K562 (cell line): ENCODE measurements at regions not wholly inside any gene's neighbourhood (a gene's known extent, or its start where the extent isn't known, plus 50 kb on each side); places are given as distances from the start of the nearest gene placed in this dataset.

Experiments used
- ATAC-seq: fragments of 200-7000 bp; cut with Tn5 transposase; 3 replicates; pipeline ENCODE4 v1.9.1; 2020; ENCODE audit warnings: moderate library complexity
- BruUV-seq: library from RNA; stranded (reverse); fragments of 400-500 nt; replicated peaks from 2 replicates; lab custom pipeline; 2021; lab: Mats Ljungman, UMichigan
- CTCF ChIA-PET: fragments of 300-600 bp; formaldehyde crosslinking; extraction: SDS; loops from one replicate; lab custom pipeline; 2021; ENCODE audit warnings: low intra/inter-chr PET ratio; lab: Yijun Ruan, JAX
- POLR2A ChIA-PET: fragments of 300-600, 350-650 bp; sonication (Branson Sonifier 250); formaldehyde crosslinking; extraction: SDS; loops from one replicate; lab custom pipeline; 2021; ENCODE audit warnings: antibody characterized with exemption, inconsistent platforms; lab: Yijun Ruan, JAX
- DNase-seq, 4 experiments: peaks; one replicate each; pipeline versions ENCODE4 v3.0.0 to v3.0.0-alpha.2; 2011 to 2018; ENCODE audit warnings: low spot score in 3 of 4, mixed read lengths in 3 of 4; ENCODE audit errors: extremely low read depth in 1 of 4
- FAIRE-seq: peaks from 2 replicates; lab custom pipeline; 2011; peaks lifted over from hg19 to GRCh38; lab: Jason Lieb, UNC
- H2AFZ ChIP-seq: 2 replicates; pipeline ENCODE4 v1.6.0; 2011; ENCODE audit warnings: low read depth, low read length, control low read depth, inconsistent platforms
- H3K27ac ChIP-seq: fragments of 200-600 bp; 3 replicates; pipeline ENCODE4 v1.8.0; 2011; ENCODE audit warnings: low read depth, mild to moderate bottlenecking, control low read depth, inconsistent platforms, low read length, moderate library complexity, mixed read lengths; ENCODE audit errors: extremely low read depth
- H3K27me3 ChIP-seq, 2 experiments: fragments of 300-600 bp in 1 of 2; 2 replicates in 1 of 2; 3 replicates in 1 of 2; pipeline versions ENCODE4 v1.6.0 to v1.8.0; 2011; ENCODE audit warnings: inconsistent platforms in 2 of 2, low read length in 2 of 2, mild to moderate bottlenecking in 1 of 2, mixed read lengths in 1 of 2, moderate library complexity in 1 of 2; ENCODE audit not compliant: control insufficient read depth in 2 of 2, insufficient read depth in 2 of 2
- H3K36me3 ChIP-seq: fragments of 300-600 bp; 3 replicates; pipeline ENCODE4 v1.8.0; 2011; ENCODE audit warnings: mild to moderate bottlenecking, low read length, inconsistent platforms; ENCODE audit not compliant: control insufficient read depth, insufficient read depth
- H3K4me1 ChIP-seq, 2 experiments: fragments of 200-600 bp in 1 of 2; replicated peaks in 1 of 2; 2 replicates in 1 of 2; 3 replicates in 1 of 2; pipeline versions ENCODE4 v1.5.1 to v1.8.0; 2011; ENCODE audit warnings: inconsistent platforms in 2 of 2, low read length in 2 of 2, mild to moderate bottlenecking in 1 of 2, mixed read lengths in 1 of 2, moderate library complexity in 1 of 2; ENCODE audit not compliant: control insufficient read depth in 2 of 2, insufficient read depth in 2 of 2
- H3K4me2 ChIP-seq: 2 replicates; pipeline ENCODE4 v1.6.1; 2011; ENCODE audit warnings: low read length, control low read depth, inconsistent platforms, mixed read lengths; ENCODE audit not compliant: insufficient read depth
- H3K4me3 ChIP-seq: fragments of 200-600 bp; sonication (generic), shearing (Covaris generic); 2 replicates; pipeline ENCODE4 v1.5.1; 2016; ENCODE audit warnings: control low read depth, inconsistent platforms
- H3K79me2 ChIP-seq: fragments of 200-600 bp; 3 replicates; pipeline ENCODE4 v1.8.0; 2011; ENCODE audit warnings: low read length, inconsistent platforms; ENCODE audit not compliant: control insufficient read depth, insufficient read depth
- H3K9ac ChIP-seq, 2 experiments: 2 replicates each; pipeline versions ENCODE4 v1.6.0 to v1.6.1; 2011; ENCODE audit warnings: low read depth in 2 of 2, low read length in 2 of 2, control low read depth in 1 of 2, inconsistent platforms in 1 of 2, mild to moderate bottlenecking in 1 of 2, mixed read lengths in 1 of 2; ENCODE audit not compliant: insufficient read depth in 1 of 2
- H3K9me1 ChIP-seq: one replicate; pipeline ENCODE4 v1.6.0; 2011; ENCODE audit warnings: inconsistent platforms, mild to moderate bottlenecking, low read length, moderate library complexity; ENCODE audit not compliant: control insufficient read depth, insufficient read depth
- H3K9me3 ChIP-seq: replicated peaks from 2 replicates; pipeline ENCODE4 v1.5.1; 2011; ENCODE audit warnings: low read depth, low read length, inconsistent platforms; ENCODE audit not compliant: control insufficient read depth, insufficient read depth
- H4K20me1 ChIP-seq: replicated peaks from 2 replicates; pipeline ENCODE4 v1.6.1; 2011; ENCODE audit warnings: low read length, inconsistent platforms, mixed read lengths; ENCODE audit not compliant: control insufficient read depth, insufficient read depth
- CBX3 ChIP-seq, 2 experiments: IDR thresholded peaks; 1 replicate in 1 of 2; 2 replicates in 1 of 2; pipeline ENCODE4 v1.6.1; 2012; ENCODE audit warnings: inconsistent platforms in 2 of 2, low read length in 2 of 2, borderline replicate concordance in 1 of 2, control low read depth in 1 of 2
- CCNT2 ChIP-seq: IDR thresholded peaks from 2 replicates; pipeline ENCODE4 v1.6.1; 2011; ENCODE audit warnings: borderline replicate concordance, low read depth, mild to moderate bottlenecking, moderate library complexity, mixed read lengths, low read length; ENCODE audit not compliant: insufficient read length; ENCODE audit errors: extremely low read depth
- DNMT1 ChIP-seq: fragments of 450-650 bp; IDR thresholded peaks from 2 replicates; pipeline ENCODE4 v1.6.1; 2016; ENCODE audit warnings: antibody characterized with exemption, mild to moderate bottlenecking
- GATA2 ChIP-seq: sonication (generic); formaldehyde crosslinking; IDR thresholded peaks from 2 replicates; pipeline ENCODE4 v1.4.0; 2020; ENCODE audit warnings: mild to moderate bottlenecking, missing genetic modification reagents
- HIVEP1 ChIP-seq: fragments of 250-450 bp; sonication (Bioruptor Pico); IDR thresholded peaks from 2 replicates; pipeline ENCODE4 v1.4.0; 2020; ENCODE audit warnings: mild to moderate bottlenecking
- HNRNPH1 ChIP-seq: fragments of 200-400 bp; formaldehyde crosslinking; optimal IDR thresholded peaks from 2 replicates; pipeline ENCODE3; 2017; ENCODE audit warnings: low read depth, mild to moderate bottlenecking, low read length, moderate library complexity
- IRF2 ChIP-seq: sonication (generic); formaldehyde crosslinking; IDR thresholded peaks from 2 replicates; pipeline ENCODE4 v1.8.1; 2022; ENCODE audit warnings: mild to moderate bottlenecking, missing genetic modification reagents
- MEF2A ChIP-seq: IDR thresholded peaks from 2 replicates; pipeline ENCODE4 v1.6.1; 2011; ENCODE audit warnings: low read depth, mild to moderate bottlenecking, low read length, moderate library complexity; ENCODE audit not compliant: control insufficient read depth
- MEIS2 ChIP-seq: fragments of 450-650 bp; IDR thresholded peaks from 2 replicates; pipeline ENCODE4 v1.6.1; 2014; ENCODE audit warnings: mild to moderate bottlenecking; ENCODE audit not compliant: partially characterized antibody
- MTF1 ChIP-seq: fragments of 250-450 bp; sonication (Bioruptor Pico); IDR thresholded peaks from 2 replicates; pipeline ENCODE4 v1.9.0; 2021; ENCODE audit warnings: moderate library complexity, mild to moderate bottlenecking, inconsistent platforms, borderline replicate concordance
- NRF1 ChIP-seq, 2 experiments: fragments of 450-650 bp; IDR thresholded peaks in 1 of 2; conservative IDR thresholded peaks in 1 of 2; 2 replicates each; pipeline ENCODE4 v1.6.1; 2014; ENCODE audit warnings: mild to moderate bottlenecking in 2 of 2
- SMARCA5 ChIP-seq: fragments of 450-650 bp; IDR thresholded peaks from 2 replicates; pipeline ENCODE4 v1.6.1; 2016
- SREBF1 ChIP-seq: fragments of 150-350 bp; IDR thresholded peaks from 2 replicates; pipeline ENCODE4 v1.6.1; 2014; ENCODE audit warnings: antibody characterized with exemption, low read depth, low read length, borderline replicate concordance
- STAG1 ChIP-seq: sonication (generic); formaldehyde crosslinking; IDR thresholded peaks from 2 replicates; pipeline ENCODE4 v1.5.0; 2020; ENCODE audit warnings: missing genetic modification reagents, borderline replicate concordance
- STAT5B ChIP-seq: fragments of 250-450 bp; sonication (Bioruptor Pico); IDR thresholded peaks from 2 replicates; pipeline ENCODE4 v1.8.0; 2021; ENCODE audit warnings: mild to moderate bottlenecking, inconsistent platforms
- TRIM28 ChIP-seq: fragments of 450-650 bp; IDR thresholded peaks from 2 replicates; pipeline ENCODE4 v1.6.1; 2017
- ZNF253 ChIP-seq: fragments of 250-450 bp; sonication (Bioruptor Pico); conservative IDR thresholded peaks from 2 replicates; pipeline ENCODE4 v1.6.1; 2021; ENCODE audit warnings: mild to moderate bottlenecking
- ZSCAN29 ChIP-seq: fragments of 450-650 bp; IDR thresholded peaks from 2 replicates; pipeline ENCODE4 v1.6.1; 2017
- WGBS: fragments of 100-300 bp; shearing (Covaris generic); methylation state at CpG from one replicate; pipeline ENCODE4 v1.1.6; 2016; ENCODE audit warnings: low coverage, mixed read lengths; ENCODE audit not compliant: insufficient coverage; ENCODE audit errors: missing lambda C conversion rate; 5-methylcytosine and 5-hydroxymethylcytosine counted together
- in situ Hi-C: fragments of 300-500 bp; cut with MboI; formaldehyde crosslinking; loops from 4 replicates; pipeline ENCODE4 v1.15.0; 2018; ENCODE audit warnings: inconsistent platforms, mixed read lengths
- intact Hi-C: fragments of 100-400 bp; cut with micrococcal nuclease; formaldehyde crosslinking; loops from 2 replicates; pipeline ENCODE4 v1.14.2; 2022
- TF ChIP-seq, protein P1 (sequence below): sonication (generic); IDR thresholded peaks from 2 replicates; pipeline ENCODE4 v1.6.1; 2016

DNA sequence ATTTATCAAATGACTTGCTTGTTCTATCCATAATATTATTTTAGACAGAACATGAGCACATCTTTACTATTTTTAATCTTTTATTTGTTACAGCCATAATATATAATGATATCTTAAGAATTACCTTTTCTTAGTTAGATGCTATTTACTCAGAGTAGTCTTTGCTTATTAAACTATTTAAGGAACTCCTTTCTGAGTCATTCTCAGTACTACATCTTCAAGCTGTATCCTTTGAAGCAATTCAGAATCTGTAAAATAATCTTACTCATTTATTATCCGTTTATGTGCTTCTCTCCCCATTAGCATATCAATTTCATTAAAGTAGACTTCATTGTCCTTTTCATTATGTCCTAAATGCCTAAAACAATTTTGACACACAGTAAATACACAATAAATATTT is 240.4 kb upstream of the FAR2 start:
- Histone ChIP-seq H3K9ac (no peak overlapping the region), H3K9me1 (no peaks in the 10 kb centered on the region), H2AFZ (no peak overlapping the region), H3K4me2 (no peak overlapping the region), H3K27me3 (no peaks in the 10 kb centered on the region), H3K79me2 (no peaks in the 10 kb centered on the region), H3K27ac (no peak overlapping the region), H3K4me1 (no peaks in the 10 kb centered on the region; a peak in 1 of 5 replicates), H3K9me3 (peaks cover 1% of the 10 kb centered on the region; the same call in 1 of the 2 replicates), H4K20me1 (no peaks in the 10 kb centered on the region)
- 0% methylated on average over 1 of the region's 1 CpG for WGBS
- ChIA-PET POLR2A (no interaction called here), CTCF (no interaction called here)
- no TSS peak for BruUV-seq
- no peak for FAIRE-seq
- TF ChIP-seq CBX3 (IDR thresholded peaks at IDR 0.05; ENCODE audit: borderline replicate concordance in 1 of 2, low read length in 2 of 2): no peak
- no peak for TF ChIP-seq MEIS2
- TF ChIP-seq STAT5B: no peak
- TF ChIP-seq STAG1 (CRISPR knock-in tag): no peak
- no peak for TF ChIP-seq NRF1 (conservative IDR thresholded peaks at IDR 0.05 in 1 of 2, IDR thresholded peaks at IDR 0.05 in 1 of 2)
- no peak for TF ChIP-seq HNRNPH1
- no peak for TF ChIP-seq SREBF1
- TF ChIP-seq TRIM28: no peak
- TF ChIP-seq SMARCA5: no peak
- TF ChIP-seq MTF1 (CRISPR knock-in tag): no peak
- TF ChIP-seq DNMT1: no peak
- TF ChIP-seq ZNF253 (CRISPR knock-in tag): no peak
- no peak for TF ChIP-seq MEF2A
- TF ChIP-seq, protein P1, sequence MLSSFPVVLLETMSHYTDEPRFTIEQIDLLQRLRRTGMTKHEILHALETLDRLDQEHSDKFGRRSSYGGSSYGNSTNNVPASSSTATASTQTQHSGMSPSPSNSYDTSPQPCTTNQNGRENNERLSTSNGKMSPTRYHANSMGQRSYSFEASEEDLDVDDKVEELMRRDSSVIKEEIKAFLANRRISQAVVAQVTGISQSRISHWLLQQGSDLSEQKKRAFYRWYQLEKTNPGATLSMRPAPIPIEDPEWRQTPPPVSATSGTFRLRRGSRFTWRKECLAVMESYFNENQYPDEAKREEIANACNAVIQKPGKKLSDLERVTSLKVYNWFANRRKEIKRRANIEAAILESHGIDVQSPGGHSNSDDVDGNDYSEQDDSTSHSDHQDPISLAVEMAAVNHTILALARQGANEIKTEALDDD: no peak
- TF ChIP-seq HIVEP1: no peak
- TF ChIP-seq ZSCAN29: no peak
- no peak for TF ChIP-seq GATA2
- no peak for TF ChIP-seq IRF2 (CRISPR knock-in tag)
- no peak for TF ChIP-seq CCNT2
- TF ChIP-seq, all 486 proteins: peak for 0
- in situ Hi-C loops: no loop called here
- Histone ChIP-seq H3K4me3 (no peak overlapping the region), H3K36me3 (no peaks in the 10 kb centered on the region)
- intact Hi-C loops: no loop called here
- no peak for ATAC-seq
- no peak for DNase-seq
